ENCODE measurements at regions not wholly inside any gene's neighbourhood (a gene's known extent, or its start where the extent isn't known, plus 50 kb on each side); places are given as distances from the start of the nearest gene placed in this dataset.
"Not testable (repeated sequence)": the region's sequence is repeated elsewhere in the genome, so short reads cannot be mapped to it uniquely, and the experiment has no call there.

- CTCF ChIA-PET (ENCODE audit: partially characterized antibody); H3K4me1 ChIP-seq (ENCODE audit: insufficient read depth, low read length); H3K9me3 ChIP-seq (ENCODE audit: control insufficient read depth in 1 of 2, low read length in 2 of 2); H3K4me3 Mint-ChIP-seq; POLR2A ChIA-PET (ENCODE audit: partially characterized antibody); H3K27me3 ChIP-seq (ENCODE audit: insufficient read depth, low read length); H3K4me1 Mint-ChIP-seq; DNase-seq; H3K27ac ChIP-seq (ENCODE audit: low read depth, low read length); intact Hi-C loops (cut with micrococcal nuclease); H3K36me3 ChIP-seq (ENCODE audit: insufficient read depth, low read length); H3K36me3 Mint-ChIP-seq; H3K4me3 ChIP-seq (ENCODE audit: low read length in 2 of 2); H3K27ac Mint-ChIP-seq: not testable (repeated sequence)
- peaks cover 2 to 35% (median 24%) of the 10 kb centered on the region in 8 donors for H3K9me3 Mint-ChIP-seq
- H3K27me3 Mint-ChIP-seq: peaks cover 10 to 13% of the 10 kb centered on the region in 2 donors
These were observed 151.7 kb downstream of the CSNK2A3 start for GRCh38 chr11:11201302-11201701.

- Histone ChIP-seq H3K4me1 (ENCODE audit: insufficient read depth, low read length) (no peaks in the 10 kb centered on the region), H3K9me3 (ENCODE audit: control insufficient read depth in 1 of 2, low read length in 2 of 2) (no peaks in the 10 kb centered on the region), H3K27me3 (ENCODE audit: insufficient read depth, low read length) (no peaks in the 10 kb centered on the region), H3K36me3 (ENCODE audit: insufficient read depth, low read length) (no peaks in the 10 kb centered on the region), H3K4me3 (ENCODE audit: low read length in 2 of 2) (no peak overlapping the region), H3K27ac (ENCODE audit: low read depth, low read length) (no peak overlapping the region)
- ChIA-PET POLR2A (ENCODE audit: partially characterized antibody) (no interaction called here), CTCF (ENCODE audit: partially characterized antibody) (no interaction called here)
- intact Hi-C loops (cut with micrococcal nuclease): no loop called here
- peaks cover 9 to 37% (median 20%) of the 10 kb centered on the region in 8 donors for H3K9me3 Mint-ChIP-seq
- H3K4me1 Mint-ChIP-seq: no peaks in the 10 kb centered on the region
- H3K27me3 Mint-ChIP-seq: peaks cover 0 to 4% of the 10 kb centered on the region in 2 donors
- peaks cover 4 to 9% of the 10 kb centered on the region in 2 donors for H3K36me3 Mint-ChIP-seq
- no peak overlapping the region for H3K27ac Mint-ChIP-seq
- no peak overlapping the region for H3K4me3 Mint-ChIP-seq
- DNase-seq: no peak
These were observed 160.5 kb downstream of the CSNK2A3 start for GRCh38 chr11:11192541-11192940.

DNA sequence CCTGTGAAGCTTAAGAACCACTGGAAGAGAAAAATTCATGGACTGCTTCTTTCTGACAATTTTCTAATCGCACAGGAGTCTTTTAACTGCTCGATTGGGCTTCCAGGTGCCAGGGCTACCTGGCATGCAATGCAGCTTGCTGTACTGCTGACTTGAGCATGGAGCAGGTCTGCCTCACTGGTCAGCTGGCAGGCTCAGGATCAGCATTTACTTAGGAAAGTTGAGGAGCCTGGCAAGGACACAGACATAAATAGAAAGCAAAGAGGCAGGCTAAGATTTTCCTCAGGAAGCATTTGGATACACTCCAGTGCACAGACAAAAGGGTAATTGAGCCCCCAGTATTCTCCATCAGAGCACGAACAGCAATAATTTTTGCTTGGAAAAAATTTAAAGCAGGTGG, 163.5 kb downstream of the CSNK2A3 start:
- H3K4me3 Mint-ChIP-seq: no peak overlapping the region
- POLR2A ChIA-PET (ENCODE audit: partially characterized antibody): no interaction called here

DNA sequence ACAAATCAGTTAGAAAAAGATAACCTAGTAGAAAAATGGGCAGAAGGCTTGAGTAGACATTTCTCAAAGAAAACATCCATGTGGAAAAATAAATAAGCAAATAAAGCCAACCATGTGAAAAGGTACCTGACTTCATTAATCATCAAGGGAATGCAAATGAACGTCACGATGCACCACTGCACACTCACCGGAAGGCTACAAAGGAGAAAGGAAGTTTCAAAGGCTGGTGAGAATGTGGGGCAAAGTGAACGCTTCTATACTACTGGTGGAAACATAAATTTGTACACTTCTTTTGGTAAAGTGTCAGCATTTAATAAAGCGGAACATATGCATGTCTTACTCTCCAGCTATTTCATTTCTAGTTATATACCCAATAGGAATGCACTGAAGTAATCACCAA, 166.8 kb downstream of the CSNK2A3 start:
- no peaks in the 10 kb centered on the region for H3K36me3 ChIP-seq (ENCODE audit: insufficient read depth, low read length)
- no peaks in the 10 kb centered on the region for H3K9me3 ChIP-seq (ENCODE audit: control insufficient read depth in 1 of 2, low read length in 2 of 2)
- ChIA-PET CTCF (ENCODE audit: partially characterized antibody) (no interaction called here), POLR2A (ENCODE audit: partially characterized antibody) (no interaction called here)
- no peak overlapping the region for H3K4me3 ChIP-seq (ENCODE audit: low read length in 2 of 2)
- DNase-seq: no peak
- H3K27me3 ChIP-seq (ENCODE audit: insufficient read depth, low read length): no peaks in the 10 kb centered on the region
- no peaks in the 10 kb centered on the region for H3K4me1 Mint-ChIP-seq
- intact Hi-C loops (cut with micrococcal nuclease): no loop called here
- peaks cover 2 to 19% (median 9%) of the 10 kb centered on the region in 8 donors for H3K9me3 Mint-ChIP-seq
- no peak overlapping the region for H3K27ac ChIP-seq (ENCODE audit: low read depth, low read length)
- peaks cover 2 to 6% of the 10 kb centered on the region in 2 donors for H3K36me3 Mint-ChIP-seq
- no peaks in the 10 kb centered on the region for H3K4me1 ChIP-seq (ENCODE audit: insufficient read depth, low read length)
- H3K27ac Mint-ChIP-seq: no peak overlapping the region
- peaks cover 7 to 10% of the 10 kb centered on the region in 2 donors for H3K27me3 Mint-ChIP-seq
- H3K4me3 Mint-ChIP-seq: no peak overlapping the region

More for the DNA sequence above, 163.5 kb downstream of the CSNK2A3 start:
- Histone ChIP-seq H3K36me3 (ENCODE audit: insufficient read depth, low read length) (no peaks in the 10 kb centered on the region), H3K4me1 (ENCODE audit: insufficient read depth, low read length) (no peaks in the 10 kb centered on the region), H3K27ac (ENCODE audit: low read depth, low read length) (no peak overlapping the region), H3K27me3 (ENCODE audit: insufficient read depth, low read length) (no peaks in the 10 kb centered on the region), H3K9me3 (ENCODE audit: control insufficient read depth in 1 of 2, low read length in 2 of 2) (no peaks in the 10 kb centered on the region), H3K4me3 (ENCODE audit: low read length in 2 of 2) (no peak overlapping the region)
- H3K36me3 Mint-ChIP-seq: peaks cover 4 to 9% of the 10 kb centered on the region in 2 donors
- H3K4me1 Mint-ChIP-seq: no peaks in the 10 kb centered on the region
- intact Hi-C loops (cut with micrococcal nuclease): no loop called here
- H3K27me3 Mint-ChIP-seq: peaks cover 0 to 4% of the 10 kb centered on the region in 2 donors
- CTCF ChIA-PET (ENCODE audit: partially characterized antibody): no interaction called here
- H3K9me3 Mint-ChIP-seq: peaks cover 9 to 37% (median 20%) of the 10 kb centered on the region in 8 donors
- no peak for DNase-seq
- H3K27ac Mint-ChIP-seq: no peak overlapping the region

DNA sequence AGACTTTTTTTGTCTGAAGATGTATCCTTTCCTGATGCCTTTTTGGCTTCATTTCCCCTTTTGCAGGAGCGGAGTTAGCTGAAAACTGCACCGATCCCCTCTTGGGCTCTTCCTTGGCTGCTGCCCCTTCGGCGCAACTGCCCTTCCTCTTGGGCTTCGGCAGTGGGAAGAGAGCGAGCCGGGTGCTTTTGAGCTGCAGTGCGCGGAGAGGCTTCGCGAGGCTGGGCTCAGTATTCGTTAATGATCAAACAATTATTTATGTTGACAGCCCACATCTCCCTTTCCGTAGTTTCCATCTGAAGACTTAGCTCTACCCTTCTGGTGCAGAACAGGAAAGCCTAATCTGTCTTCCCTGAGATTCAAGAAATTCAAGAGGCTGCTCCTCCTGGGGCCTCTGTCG, 170.8 kb downstream of the CSNK2A3 start:
- no peaks in the 10 kb centered on the region for H3K36me3 Mint-ChIP-seq
- ChIA-PET CTCF (ENCODE audit: partially characterized antibody) (no interaction called here), POLR2A (ENCODE audit: partially characterized antibody) (no interaction called here)
- no peaks in the 10 kb centered on the region for H3K4me1 ChIP-seq (ENCODE audit: insufficient read depth, low read length)
- no peak overlapping the region for H3K27ac Mint-ChIP-seq
- H3K27me3 ChIP-seq (ENCODE audit: insufficient read depth, low read length): no peaks in the 10 kb centered on the region
- no peaks in the 10 kb centered on the region for H3K9me3 ChIP-seq (ENCODE audit: control insufficient read depth in 1 of 2, low read length in 2 of 2)
- DNase-seq: no peak
- H3K36me3 ChIP-seq (ENCODE audit: insufficient read depth, low read length): no peaks in the 10 kb centered on the region
- H3K27ac ChIP-seq (ENCODE audit: low read depth, low read length): no peak overlapping the region
- H3K4me3 ChIP-seq (ENCODE audit: low read length in 2 of 2): no peak overlapping the region
- H3K9me3 Mint-ChIP-seq: no peaks in the 10 kb centered on the region
- intact Hi-C loops (cut with micrococcal nuclease): no loop called here
- H3K4me3 Mint-ChIP-seq: no peak overlapping the region
- H3K27me3 Mint-ChIP-seq: peaks cover 6 to 13% of the 10 kb centered on the region in 2 donors
- H3K4me1 Mint-ChIP-seq: no peaks in the 10 kb centered on the region

DNA sequence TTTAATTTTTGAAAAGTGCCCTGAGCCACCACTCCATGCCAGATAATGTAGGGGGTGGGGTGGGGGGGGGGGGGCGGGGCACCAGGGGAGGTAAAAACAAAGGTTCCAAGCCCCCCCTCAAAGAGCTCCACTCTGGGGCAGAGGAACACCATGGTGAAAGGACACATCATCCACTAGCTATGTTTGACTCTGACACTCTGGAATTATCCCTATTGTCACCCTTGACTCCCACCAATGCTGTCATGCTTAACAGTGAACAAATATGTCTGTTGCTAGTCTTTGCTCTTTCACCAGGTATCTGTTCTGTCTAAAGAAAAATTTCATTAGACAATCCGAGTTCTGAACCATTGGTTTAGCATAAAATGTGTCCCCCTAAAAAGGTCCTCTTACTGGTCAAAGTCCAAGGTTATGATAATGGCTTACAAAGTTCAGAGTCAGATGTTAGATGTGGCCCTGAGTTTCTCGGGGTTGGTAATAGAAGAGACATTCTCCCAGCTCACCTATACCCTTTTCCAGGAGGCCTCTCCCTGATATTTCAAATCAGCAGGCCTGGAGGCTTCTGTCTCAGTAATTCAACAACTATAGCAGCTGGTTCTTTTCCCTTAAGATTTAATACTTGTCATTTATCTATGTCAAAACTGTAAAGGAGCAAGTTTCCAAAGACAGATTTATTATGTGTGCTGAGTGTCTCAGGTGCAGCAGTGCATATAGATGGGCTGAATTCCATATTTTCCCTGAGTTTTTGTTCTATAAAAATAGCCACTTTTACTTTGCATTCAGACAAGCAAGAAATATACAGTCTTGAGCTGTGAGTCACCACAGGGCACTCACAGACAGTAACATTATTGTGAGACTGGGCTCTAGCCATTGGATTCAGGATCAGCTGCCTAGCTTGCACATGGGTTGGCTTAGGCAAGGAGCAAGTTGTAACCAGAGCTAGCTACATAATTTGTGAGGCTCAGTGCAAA, 174.1 kb downstream of the CSNK2A3 start:
- no peak overlapping the region for H3K4me3 ChIP-seq (ENCODE audit: low read length in 2 of 2)
- Mint-ChIP-seq H3K27me3 (peaks cover 6 to 13% of the 10 kb centered on the region in 2 donors), H3K4me1 (no peaks in the 10 kb centered on the region), H3K27ac (no peak overlapping the region), H3K9me3 (no peaks in the 10 kb centered on the region), H3K36me3 (no peaks in the 10 kb centered on the region), H3K4me3 (no peak overlapping the region)
- H3K9me3 ChIP-seq (ENCODE audit: control insufficient read depth in 1 of 2, low read length in 2 of 2): no peaks in the 10 kb centered on the region
- CTCF ChIA-PET (ENCODE audit: partially characterized antibody): interaction anchor here (1.1 to 2.0 kb wide), 2 partner anchors 142 to 151 kb away, joined by 4 to 5 read pairs; no protein-coding TSS in a partner anchor
- no peaks in the 10 kb centered on the region for H3K4me1 ChIP-seq (ENCODE audit: insufficient read depth, low read length)
- H3K27me3 ChIP-seq (ENCODE audit: insufficient read depth, low read length): no peaks in the 10 kb centered on the region
- no peaks in the 10 kb centered on the region for H3K36me3 ChIP-seq (ENCODE audit: insufficient read depth, low read length)
- no peak overlapping the region for H3K27ac ChIP-seq (ENCODE audit: low read depth, low read length)
- POLR2A ChIA-PET (ENCODE audit: partially characterized antibody): no interaction called here
- DNase-seq: no peak
- intact Hi-C loops (cut with micrococcal nuclease): no loop called here

- H3K4me3 Mint-ChIP-seq: no peak overlapping the region
- Histone ChIP-seq H3K27me3 (ENCODE audit: insufficient read depth, low read length) (no peaks in the 10 kb centered on the region), H3K36me3 (ENCODE audit: insufficient read depth, low read length) (no peaks in the 10 kb centered on the region), H3K27ac (ENCODE audit: low read depth, low read length) (no peak overlapping the region), H3K9me3 (ENCODE audit: control insufficient read depth in 1 of 2, low read length in 2 of 2) (no peaks in the 10 kb centered on the region), H3K4me3 (ENCODE audit: low read length in 2 of 2) (no peak overlapping the region), H3K4me1 (ENCODE audit: insufficient read depth, low read length) (peaks cover 2% of the 10 kb centered on the region)
- no peak overlapping the region for H3K27ac Mint-ChIP-seq
- H3K27me3 Mint-ChIP-seq: peaks cover 3 to 8% of the 10 kb centered on the region in 2 donors
- H3K36me3 Mint-ChIP-seq: no peaks in the 10 kb centered on the region
- ChIA-PET CTCF (ENCODE audit: partially characterized antibody) (interaction anchor here (1.0 to 2.0 kb wide), 3 partner anchors 29 to 149 kb away, joined by 3 to 5 read pairs (median 4); no protein-coding TSS in a partner anchor), POLR2A (ENCODE audit: partially characterized antibody) (no interaction called here)
- no peak for DNase-seq
- intact Hi-C loops (cut with micrococcal nuclease): no loop called here
- H3K4me1 Mint-ChIP-seq: peaks cover 1 to 10% (median 3%) of the 10 kb centered on the region in 4 donors
- no peaks in the 10 kb centered on the region for H3K9me3 Mint-ChIP-seq
These were observed 175.8 kb downstream of the CSNK2A3 start for GRCh38 chr11:11177156-11177808.
